Sigmoid colon (tissue), 4 donors: ENCODE measurements at regions not wholly inside any gene's neighbourhood (a gene's known extent, or its start where the extent isn't known, plus 50 kb on each side); places are given as distances from the start of the nearest gene placed in this dataset.

ENCODE experiments used
- EP300 ChIP-seq, 4 donors: sonication (generic); formaldehyde crosslinking; IDR thresholded peaks; one replicate each; pipeline ENCODE4 v1.6.1; 2017; ENCODE audit warnings: antibody characterized with exemption in 4 of 4
- POLR2A ChIP-seq, 2 donors: fragments of 450-650 bp; IDR thresholded peaks; one replicate each; pipeline ENCODE4 v1.6.1; 2016; ENCODE audit warnings: antibody characterized with exemption in 2 of 2, mild to moderate bottlenecking in 2 of 2, moderate library complexity in 2 of 2
- POLR2AphosphoS5 ChIP-seq, 4 donors: sonication (generic); formaldehyde crosslinking; IDR thresholded peaks; one replicate each; pipeline ENCODE4 v1.6.1; 2017; ENCODE audit warnings: antibody characterized with exemption in 4 of 4
- TF ChIP-seq, protein P1 (sequence below), 4 experiments: fragments of 450-650 bp in 3 of 4; fragments of 200-600 bp in 1 of 4; IDR thresholded peaks; one replicate each; pipeline ENCODE4 v1.5.1; 2016 to 2019; ENCODE audit warnings: antibody characterized with exemption in 4 of 4, mild to moderate bottlenecking in 3 of 4, moderate library complexity in 2 of 4

DNA sequence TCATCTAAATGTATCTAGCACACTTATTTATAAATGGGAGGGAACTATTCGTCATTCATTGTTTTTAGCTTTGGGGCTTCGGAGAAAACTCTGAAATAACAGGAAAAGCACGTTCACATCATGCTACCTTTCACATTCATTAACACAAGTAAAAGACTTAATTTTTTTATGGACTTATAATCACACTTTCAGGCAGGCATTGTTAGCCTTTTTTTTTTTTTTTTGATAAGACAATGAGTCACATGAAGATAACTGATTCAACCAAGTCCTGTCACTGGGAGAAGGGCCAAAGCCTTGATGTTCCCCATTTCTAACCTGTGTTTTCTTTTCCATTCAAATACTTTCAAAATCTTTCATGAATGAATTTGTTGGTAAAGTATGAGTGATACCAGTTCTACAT is 631.3 kb upstream of the CA10 start:
- TF ChIP-seq, protein P1, sequence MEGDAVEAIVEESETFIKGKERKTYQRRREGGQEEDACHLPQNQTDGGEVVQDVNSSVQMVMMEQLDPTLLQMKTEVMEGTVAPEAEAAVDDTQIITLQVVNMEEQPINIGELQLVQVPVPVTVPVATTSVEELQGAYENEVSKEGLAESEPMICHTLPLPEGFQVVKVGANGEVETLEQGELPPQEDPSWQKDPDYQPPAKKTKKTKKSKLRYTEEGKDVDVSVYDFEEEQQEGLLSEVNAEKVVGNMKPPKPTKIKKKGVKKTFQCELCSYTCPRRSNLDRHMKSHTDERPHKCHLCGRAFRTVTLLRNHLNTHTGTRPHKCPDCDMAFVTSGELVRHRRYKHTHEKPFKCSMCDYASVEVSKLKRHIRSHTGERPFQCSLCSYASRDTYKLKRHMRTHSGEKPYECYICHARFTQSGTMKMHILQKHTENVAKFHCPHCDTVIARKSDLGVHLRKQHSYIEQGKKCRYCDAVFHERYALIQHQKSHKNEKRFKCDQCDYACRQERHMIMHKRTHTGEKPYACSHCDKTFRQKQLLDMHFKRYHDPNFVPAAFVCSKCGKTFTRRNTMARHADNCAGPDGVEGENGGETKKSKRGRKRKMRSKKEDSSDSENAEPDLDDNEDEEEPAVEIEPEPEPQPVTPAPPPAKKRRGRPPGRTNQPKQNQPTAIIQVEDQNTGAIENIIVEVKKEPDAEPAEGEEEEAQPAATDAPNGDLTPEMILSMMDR (IDR thresholded peaks at IDR 0.05): no peak
- TF ChIP-seq POLR2A (IDR thresholded peaks at IDR 0.05): no peak
- no peak for TF ChIP-seq EP300 (IDR thresholded peaks at IDR 0.05)
- no peak for TF ChIP-seq POLR2AphosphoS5 (IDR thresholded peaks at IDR 0.05)
